PC-3 (cell line): ENCODE measurements at regions not wholly inside any gene's neighbourhood (a gene's known extent, or its start where the extent isn't known, plus 50 kb on each side); places are given as distances from the start of the nearest gene placed in this dataset.

ENCODE experiments used
- CTCF ChIP-seq: fragments of 300-600 bp; sonication (generic); conservative IDR thresholded peaks from 2 replicates; pipeline ENCODE4 v1.5.1; 2017; ENCODE audit warnings: antibody characterized with exemption, low read depth, mild to moderate bottlenecking, low read length
- EZH2 ChIP-seq: fragments of 300-600 bp; sonication (generic); IDR thresholded peaks from one replicate; pipeline ENCODE4 v1.6.1; 2017; ENCODE audit warnings: antibody characterized with exemption, mild to moderate bottlenecking, low read length; ENCODE audit not compliant: unreplicated experiment
- EZH2phosphoT487 ChIP-seq: fragments of 300-600 bp; sonication (generic); IDR thresholded peaks from 2 replicates; pipeline ENCODE4 v1.6.1; 2018; ENCODE audit warnings: mild to moderate bottlenecking, antibody characterized with exemption, low read length, borderline replicate concordance

DNA sequence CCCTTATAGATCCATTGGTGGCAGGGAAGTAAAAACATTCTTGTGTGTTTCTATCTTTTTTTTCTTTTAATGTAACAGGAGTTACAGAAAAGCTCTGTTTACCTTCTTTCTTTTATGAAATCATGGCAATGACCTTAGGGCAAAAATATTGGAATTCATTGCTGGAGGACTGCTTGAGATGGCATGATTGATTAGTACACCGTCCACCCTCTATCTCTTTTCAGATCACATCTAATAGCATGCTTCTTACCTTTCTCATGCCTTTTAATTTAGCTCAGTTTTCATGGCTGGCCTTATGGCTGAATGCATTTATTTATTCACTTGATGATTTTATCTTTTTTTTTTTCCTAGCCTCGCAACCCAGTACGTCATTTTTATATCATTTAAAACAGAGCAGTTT, 177.6 kb upstream of the CDH20 start:
- TF ChIP-seq CTCF (no peak), EZH2phosphoT487 (no peak), EZH2 (no peak)
